ENCODE measurements at regions not wholly inside any gene's neighbourhood (a gene's known extent, or its start where the extent isn't known, plus 50 kb on each side); places are given as distances from the start of the nearest gene placed in this dataset.

- Histone ChIP-seq H3K36me3 (ENCODE audit: control insufficient read depth in 5 of 5, insufficient read depth in 5 of 5, low read length in 5 of 5) (no peaks in the 10 kb centered on the region), H3K27ac (ENCODE audit: low read depth, low read length) (no peak overlapping the region), H3K4me3 (ENCODE audit: low read depth in 1 of 5, low read length in 5 of 5) (no peak overlapping the region), H3K9ac (ENCODE audit: low read length in 5 of 5) (no peak overlapping the region), H3K4me1 (ENCODE audit: control insufficient read depth in 5 of 5, insufficient read depth in 5 of 5, low read length in 5 of 5) (no peaks in the 10 kb centered on the region), H3K27me3 (ENCODE audit: control insufficient read depth in 5 of 5, insufficient read depth in 4 of 5, low read length in 5 of 5) (peaks cover 13 to 35% (median 28%) of the 10 kb centered on the region in 5 donors), H3K9me3 (ENCODE audit: control insufficient read depth in 5 of 5, low read length in 5 of 5) (peaks cover 0 to 4% (median 0%) of the 10 kb centered on the region in 5 donors)
Observed at GRCh38 chr4:8727546-8728510, 135.3 kb downstream of the CPZ start.

GRCh38 chr4:8727131-8727530 lies 134.6 kb downstream of the CPZ start:
- H3K4me1 ChIP-seq (ENCODE audit: control insufficient read depth in 5 of 5, insufficient read depth in 5 of 5, low read length in 5 of 5) = no peaks in the 10 kb centered on the region
- H3K4me3 ChIP-seq (ENCODE audit: low read depth in 1 of 5, low read length in 5 of 5) = no peak overlapping the region
- H3K9me3 ChIP-seq (ENCODE audit: control insufficient read depth in 5 of 5, low read length in 5 of 5) = peaks cover 0 to 4% (median 0%) of the 10 kb centered on the region in 5 donors
- no peak overlapping the region for H3K9ac ChIP-seq (ENCODE audit: low read length in 5 of 5)
- H3K27me3 ChIP-seq (ENCODE audit: control insufficient read depth in 5 of 5, insufficient read depth in 4 of 5, low read length in 5 of 5) = peaks cover 13 to 35% (median 28%) of the 10 kb centered on the region in 5 donors
- no peaks in the 10 kb centered on the region for H3K36me3 ChIP-seq (ENCODE audit: control insufficient read depth in 5 of 5, insufficient read depth in 5 of 5, low read length in 5 of 5)
- H3K27ac ChIP-seq (ENCODE audit: low read depth, low read length) = no peak overlapping the region

- H3K27me3 ChIP-seq (ENCODE audit: control insufficient read depth in 5 of 5, insufficient read depth in 4 of 5, low read length in 5 of 5) = peaks cover 13 to 35% (median 28%) of the 10 kb centered on the region in 5 donors
- no peaks in the 10 kb centered on the region for H3K4me1 ChIP-seq (ENCODE audit: control insufficient read depth in 5 of 5, insufficient read depth in 5 of 5, low read length in 5 of 5)
- peaks cover 0 to 2% (median 0%) of the 10 kb centered on the region in 5 donors for H3K9me3 ChIP-seq (ENCODE audit: control insufficient read depth in 5 of 5, low read length in 5 of 5)
- no peaks in the 10 kb centered on the region for H3K36me3 ChIP-seq (ENCODE audit: control insufficient read depth in 5 of 5, insufficient read depth in 5 of 5, low read length in 5 of 5)
- H3K9ac ChIP-seq (ENCODE audit: low read length in 5 of 5) = no peak overlapping the region
- no peak overlapping the region for H3K4me3 ChIP-seq (ENCODE audit: low read depth in 1 of 5, low read length in 5 of 5)
- H3K27ac ChIP-seq (ENCODE audit: low read depth, low read length) = no peak overlapping the region
Observed at GRCh38 chr4:8726344-8726851, 133.8 kb downstream of the CPZ start.

- peaks cover 13 to 35% (median 28%) of the 10 kb centered on the region in 5 donors for H3K27me3 ChIP-seq (ENCODE audit: control insufficient read depth in 5 of 5, insufficient read depth in 4 of 5, low read length in 5 of 5)
- H3K9ac ChIP-seq (ENCODE audit: low read length in 5 of 5) = no peak overlapping the region
- H3K9me3 ChIP-seq (ENCODE audit: control insufficient read depth in 5 of 5, low read length in 5 of 5) = no peaks in the 10 kb centered on the region
- H3K27ac ChIP-seq (ENCODE audit: low read depth, low read length) = no peak overlapping the region
- no peaks in the 10 kb centered on the region for H3K4me1 ChIP-seq (ENCODE audit: control insufficient read depth in 5 of 5, insufficient read depth in 5 of 5, low read length in 5 of 5)
- no peaks in the 10 kb centered on the region for H3K36me3 ChIP-seq (ENCODE audit: control insufficient read depth in 5 of 5, insufficient read depth in 5 of 5, low read length in 5 of 5)
- no peak overlapping the region for H3K4me3 ChIP-seq (ENCODE audit: low read depth in 1 of 5, low read length in 5 of 5)
Observed at GRCh38 chr4:8725845-8726244, 133.3 kb downstream of the CPZ start.

GRCh38 chr4:8725071-8725841 lies 132.7 kb downstream of the CPZ start:
- H3K4me1 ChIP-seq (ENCODE audit: control insufficient read depth in 5 of 5, insufficient read depth in 5 of 5, low read length in 5 of 5) = no peaks in the 10 kb centered on the region
- H3K36me3 ChIP-seq (ENCODE audit: control insufficient read depth in 5 of 5, insufficient read depth in 5 of 5, low read length in 5 of 5) = no peaks in the 10 kb centered on the region
- H3K9ac ChIP-seq (ENCODE audit: low read length in 5 of 5) = no peak overlapping the region
- H3K4me3 ChIP-seq (ENCODE audit: low read depth in 1 of 5, low read length in 5 of 5) = no peak overlapping the region
- H3K27ac ChIP-seq (ENCODE audit: low read depth, low read length) = no peak overlapping the region
- no peaks in the 10 kb centered on the region for H3K9me3 ChIP-seq (ENCODE audit: control insufficient read depth in 5 of 5, low read length in 5 of 5)
- H3K27me3 ChIP-seq (ENCODE audit: control insufficient read depth in 5 of 5, insufficient read depth in 4 of 5, low read length in 5 of 5) = peaks cover 13 to 35% (median 28%) of the 10 kb centered on the region in 5 donors

GRCh38 chr4:8724436-8725070 lies 132.0 kb downstream of the CPZ start:
- Histone ChIP-seq H3K9ac (ENCODE audit: low read length in 5 of 5) (no peak overlapping the region), H3K9me3 (ENCODE audit: control insufficient read depth in 5 of 5, low read length in 5 of 5) (peaks cover 0 to 1% (median 0%) of the 10 kb centered on the region in 5 donors), H3K27ac (ENCODE audit: low read depth, low read length) (no peak overlapping the region), H3K4me1 (ENCODE audit: control insufficient read depth in 5 of 5, insufficient read depth in 5 of 5, low read length in 5 of 5) (no peaks in the 10 kb centered on the region), H3K4me3 (ENCODE audit: low read depth in 1 of 5, low read length in 5 of 5) (no peak overlapping the region), H3K27me3 (ENCODE audit: control insufficient read depth in 5 of 5, insufficient read depth in 4 of 5, low read length in 5 of 5) (peaks cover 13 to 35% (median 28%) of the 10 kb centered on the region in 5 donors), H3K36me3 (ENCODE audit: control insufficient read depth in 5 of 5, insufficient read depth in 5 of 5, low read length in 5 of 5) (no peaks in the 10 kb centered on the region)

GRCh38 chr4:8723222-8723980 lies 130.8 kb downstream of the CPZ start:
- Histone ChIP-seq H3K27ac (ENCODE audit: low read depth, low read length) (no peak overlapping the region), H3K27me3 (ENCODE audit: control insufficient read depth in 5 of 5, insufficient read depth in 4 of 5, low read length in 5 of 5) (peaks cover 13 to 34% (median 28%) of the 10 kb centered on the region in 5 donors), H3K9me3 (ENCODE audit: control insufficient read depth in 5 of 5, low read length in 5 of 5) (peaks cover 0 to 7% (median 3%) of the 10 kb centered on the region in 5 donors), H3K4me3 (ENCODE audit: low read depth in 1 of 5, low read length in 5 of 5) (no peak overlapping the region), H3K36me3 (ENCODE audit: control insufficient read depth in 5 of 5, insufficient read depth in 5 of 5, low read length in 5 of 5) (no peaks in the 10 kb centered on the region), H3K9ac (ENCODE audit: low read length in 5 of 5) (no peak overlapping the region), H3K4me1 (ENCODE audit: control insufficient read depth in 5 of 5, insufficient read depth in 5 of 5, low read length in 5 of 5) (no peaks in the 10 kb centered on the region)

- Histone ChIP-seq H3K4me3 (ENCODE audit: low read depth in 1 of 5, low read length in 5 of 5) (no peak overlapping the region), H3K9me3 (ENCODE audit: control insufficient read depth in 5 of 5, low read length in 5 of 5) (peaks cover 0 to 7% (median 3%) of the 10 kb centered on the region in 5 donors), H3K27ac (ENCODE audit: low read depth, low read length) (no peak overlapping the region), H3K4me1 (ENCODE audit: control insufficient read depth in 5 of 5, insufficient read depth in 5 of 5, low read length in 5 of 5) (no peaks in the 10 kb centered on the region), H3K36me3 (ENCODE audit: control insufficient read depth in 5 of 5, insufficient read depth in 5 of 5, low read length in 5 of 5) (no peaks in the 10 kb centered on the region), H3K9ac (ENCODE audit: low read length in 5 of 5) (no peak overlapping the region), H3K27me3 (ENCODE audit: control insufficient read depth in 5 of 5, insufficient read depth in 4 of 5, low read length in 5 of 5) (peaks cover 13 to 31% (median 25%) of the 10 kb centered on the region in 5 donors)
Observed at GRCh38 chr4:8722556-8722955, 130.0 kb downstream of the CPZ start.

- H3K9me3 ChIP-seq (ENCODE audit: control insufficient read depth in 5 of 5, low read length in 5 of 5) = peaks cover 0 to 7% (median 3%) of the 10 kb centered on the region in 5 donors
- H3K4me3 ChIP-seq (ENCODE audit: low read depth in 1 of 5, low read length in 5 of 5) = no peak overlapping the region
- no peaks in the 10 kb centered on the region for H3K36me3 ChIP-seq (ENCODE audit: control insufficient read depth in 5 of 5, insufficient read depth in 5 of 5, low read length in 5 of 5)
- no peaks in the 10 kb centered on the region for H3K4me1 ChIP-seq (ENCODE audit: control insufficient read depth in 5 of 5, insufficient read depth in 5 of 5, low read length in 5 of 5)
- no peak overlapping the region for H3K9ac ChIP-seq (ENCODE audit: low read length in 5 of 5)
- peaks cover 13 to 28% (median 23%) of the 10 kb centered on the region in 5 donors for H3K27me3 ChIP-seq (ENCODE audit: control insufficient read depth in 5 of 5, insufficient read depth in 4 of 5, low read length in 5 of 5)
- no peak overlapping the region for H3K27ac ChIP-seq (ENCODE audit: low read depth, low read length)
Observed at GRCh38 chr4:8721621-8722020, 129.1 kb downstream of the CPZ start.
